ENCODE measurements at regions not wholly inside any gene's neighbourhood (a gene's known extent, or its start where the extent isn't known, plus 50 kb on each side); places are given as distances from the start of the nearest gene placed in this dataset.

DNA sequence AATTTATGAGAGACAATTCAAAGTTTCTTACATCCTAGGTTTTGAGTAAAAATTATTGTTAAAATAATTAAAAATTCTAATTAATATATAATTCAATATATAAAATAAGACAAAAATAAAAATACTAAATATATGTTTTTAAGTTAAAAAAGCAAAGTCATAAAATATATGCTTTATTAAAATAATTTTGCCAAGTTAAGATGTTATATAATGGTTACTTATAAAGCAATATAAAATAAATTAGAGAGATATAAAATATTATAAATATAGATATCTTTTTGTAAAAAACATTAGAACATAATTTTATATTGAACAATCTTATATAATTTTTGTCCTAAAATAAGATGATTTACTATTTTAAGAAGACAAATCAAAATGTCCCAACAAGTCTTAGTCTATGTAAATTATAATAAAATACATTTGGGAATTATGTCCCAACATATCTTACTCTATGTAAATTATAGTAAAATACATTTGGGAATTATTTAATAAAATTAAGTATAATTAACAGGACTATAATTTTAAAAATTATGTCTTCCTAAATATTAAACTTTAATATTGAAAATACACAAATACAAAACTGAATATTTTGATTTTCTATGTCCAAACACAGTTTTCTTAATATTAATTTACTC is 67.7 kb upstream of the TOP3B start:
- Histone ChIP-seq H3K4me1 (ENCODE audit: insufficient read depth, low read length, poor library complexity, severe bottlenecking) (no peaks in the 10 kb centered on the region), H3K4me3 (ENCODE audit: low read depth, low read length, poor library complexity, severe bottlenecking) (no peak overlapping the region), H3K36me3 (ENCODE audit: insufficient read depth, low read length, poor library complexity, severe bottlenecking) (no peaks in the 10 kb centered on the region), H3K27ac (ENCODE audit: low read depth, low read length, poor library complexity, severe bottlenecking) (no peak overlapping the region), H3K9me3 (ENCODE audit: low read depth, low read length, poor library complexity, severe bottlenecking) (no peaks in the 10 kb centered on the region), H3K27me3 (replicated peaks; ENCODE audit: insufficient read depth, low read depth, low read length, poor library complexity) (peaks cover 4% of the 10 kb centered on the region)
- no peak for DNase-seq (ENCODE audit: low spot score)
- ChIA-PET POLR2A (ENCODE audit: low non-redundant PET) (no interaction called here), CTCF (no interaction called here)
- intact Hi-C loops (cut with micrococcal nuclease; ENCODE audit: unreplicated experiment), result no loop called here
- BruUV-seq (replicated peaks), result no TSS peak
- no peak for TF ChIP-seq EZH2 (IDR thresholded peaks at IDR 0.05; ENCODE audit: borderline replicate concordance, low read depth, low read length, poor library complexity, severe bottlenecking)
- TF ChIP-seq, protein P1, sequence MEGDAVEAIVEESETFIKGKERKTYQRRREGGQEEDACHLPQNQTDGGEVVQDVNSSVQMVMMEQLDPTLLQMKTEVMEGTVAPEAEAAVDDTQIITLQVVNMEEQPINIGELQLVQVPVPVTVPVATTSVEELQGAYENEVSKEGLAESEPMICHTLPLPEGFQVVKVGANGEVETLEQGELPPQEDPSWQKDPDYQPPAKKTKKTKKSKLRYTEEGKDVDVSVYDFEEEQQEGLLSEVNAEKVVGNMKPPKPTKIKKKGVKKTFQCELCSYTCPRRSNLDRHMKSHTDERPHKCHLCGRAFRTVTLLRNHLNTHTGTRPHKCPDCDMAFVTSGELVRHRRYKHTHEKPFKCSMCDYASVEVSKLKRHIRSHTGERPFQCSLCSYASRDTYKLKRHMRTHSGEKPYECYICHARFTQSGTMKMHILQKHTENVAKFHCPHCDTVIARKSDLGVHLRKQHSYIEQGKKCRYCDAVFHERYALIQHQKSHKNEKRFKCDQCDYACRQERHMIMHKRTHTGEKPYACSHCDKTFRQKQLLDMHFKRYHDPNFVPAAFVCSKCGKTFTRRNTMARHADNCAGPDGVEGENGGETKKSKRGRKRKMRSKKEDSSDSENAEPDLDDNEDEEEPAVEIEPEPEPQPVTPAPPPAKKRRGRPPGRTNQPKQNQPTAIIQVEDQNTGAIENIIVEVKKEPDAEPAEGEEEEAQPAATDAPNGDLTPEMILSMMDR (conservative IDR thresholded peaks at IDR 0.05; ENCODE audit: low read depth, low read length), result no peak

- Histone ChIP-seq H3K27me3 (replicated peaks; ENCODE audit: insufficient read depth, low read depth, low read length, poor library complexity) (peaks cover 4% of the 10 kb centered on the region), H3K4me1 (ENCODE audit: insufficient read depth, low read length, poor library complexity, severe bottlenecking) (no peaks in the 10 kb centered on the region), H3K27ac (ENCODE audit: low read depth, low read length, poor library complexity, severe bottlenecking) (no peak overlapping the region), H3K4me3 (ENCODE audit: low read depth, low read length, poor library complexity, severe bottlenecking) (no peak overlapping the region), H3K9me3 (ENCODE audit: low read depth, low read length, poor library complexity, severe bottlenecking) (no peaks in the 10 kb centered on the region), H3K36me3 (ENCODE audit: insufficient read depth, low read length, poor library complexity, severe bottlenecking) (no peaks in the 10 kb centered on the region)
- ChIA-PET POLR2A (ENCODE audit: low non-redundant PET) (no interaction called here), CTCF (no interaction called here)
- no peak for TF ChIP-seq EZH2 (IDR thresholded peaks at IDR 0.05; ENCODE audit: borderline replicate concordance, low read depth, low read length, poor library complexity, severe bottlenecking)
- TF ChIP-seq, protein P1 (conservative IDR thresholded peaks at IDR 0.05; ENCODE audit: low read depth, low read length), result no peak
- no peak for DNase-seq (ENCODE audit: low spot score)
- BruUV-seq (replicated peaks), result no TSS peak
- intact Hi-C loops (cut with micrococcal nuclease; ENCODE audit: unreplicated experiment), result no loop called here
These were observed 67.1 kb upstream of the TOP3B start for GRCh38 chr22:22049684-22050083.

DNA sequence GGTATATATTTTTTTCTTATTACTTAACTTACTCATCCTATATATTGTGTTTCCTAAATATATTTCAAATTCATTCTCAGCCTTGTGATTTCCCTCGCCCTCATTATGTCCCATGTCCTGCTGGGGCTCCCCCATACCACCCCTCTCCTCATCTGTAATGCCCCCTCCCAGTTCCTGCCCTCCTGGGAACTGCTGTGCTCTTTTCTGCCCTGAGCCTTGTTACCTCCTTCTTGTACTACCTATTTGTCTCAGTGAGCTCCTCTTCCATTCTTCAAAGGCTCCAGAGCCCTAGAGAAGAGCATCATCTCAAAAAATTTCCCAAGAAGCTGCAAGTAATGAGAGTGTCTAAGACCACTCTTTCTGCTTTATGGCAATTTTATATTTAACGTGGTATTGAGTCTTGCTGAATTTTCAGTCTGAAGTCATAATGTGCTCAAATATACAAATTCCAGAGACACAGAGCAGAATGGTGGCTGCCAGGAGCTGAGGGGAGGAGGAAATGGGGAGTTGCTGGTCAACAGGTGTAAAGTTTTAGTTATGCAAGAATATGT is 66.5 kb upstream of the TOP3B start:
- no peak for DNase-seq (ENCODE audit: low spot score)
- no peaks in the 10 kb centered on the region for H3K4me1 ChIP-seq (ENCODE audit: insufficient read depth, low read length, poor library complexity, severe bottlenecking)
- BruUV-seq (replicated peaks), result no TSS peak
- TF ChIP-seq EZH2 (IDR thresholded peaks at IDR 0.05; ENCODE audit: borderline replicate concordance, low read depth, low read length, poor library complexity, severe bottlenecking), result no peak
- TF ChIP-seq, protein P1 (conservative IDR thresholded peaks at IDR 0.05; ENCODE audit: low read depth, low read length), result no peak
- POLR2A ChIA-PET (ENCODE audit: low non-redundant PET), result no interaction called here
- no peaks in the 10 kb centered on the region for H3K36me3 ChIP-seq (ENCODE audit: insufficient read depth, low read length, poor library complexity, severe bottlenecking)
- no peak overlapping the region for H3K4me3 ChIP-seq (ENCODE audit: low read depth, low read length, poor library complexity, severe bottlenecking)
- no peaks in the 10 kb centered on the region for H3K9me3 ChIP-seq (ENCODE audit: low read depth, low read length, poor library complexity, severe bottlenecking)
- intact Hi-C loops (cut with micrococcal nuclease; ENCODE audit: unreplicated experiment), result no loop called here
- H3K27ac ChIP-seq (ENCODE audit: low read depth, low read length, poor library complexity, severe bottlenecking), result no peak overlapping the region
- peaks cover 4% of the 10 kb centered on the region for H3K27me3 ChIP-seq (replicated peaks; ENCODE audit: insufficient read depth, low read depth, low read length, poor library complexity)
- CTCF ChIA-PET, result no interaction called here

Measured in A673 (cell line).